OCI-LY3 (cell line): ENCODE measurements at regions not wholly inside any gene's neighbourhood (a gene's known extent, or its start where the extent isn't known, plus 50 kb on each side); places are given as distances from the start of the nearest gene placed in this dataset.
"Not testable (repeated sequence)": the region's sequence is repeated elsewhere in the genome, so short reads cannot be mapped to it uniquely, and the experiment has no call there.

Source experiments
- H2AFZ ChIP-seq: fragments of 200-600, 300-600 bp; shearing (Covaris generic); 2 replicates; pipeline ENCODE4 v1.6.0; 2014; ENCODE audit warnings: antibody characterized with exemption, low read depth, low read length
- H3K27ac ChIP-seq: fragments of 200-600, 300-600 bp; sonication (generic); 2 replicates; pipeline ENCODE4 v1.5.1; 2014; ENCODE audit warnings: mild to moderate bottlenecking, low read length, moderate library complexity, mixed read lengths
- H3K27me3 ChIP-seq: fragments of 200-600, 300-600 bp; sonication (generic); 2 replicates; pipeline ENCODE4 v1.6.1; 2014; ENCODE audit warnings: low read depth, low read length, mixed read lengths
- H3K36me3 ChIP-seq: fragments of 200-600, 300-600 bp; sonication (generic); replicated peaks from 2 replicates; pipeline ENCODE3; 2014; ENCODE audit warnings: low read depth, low read length, mixed read lengths
- H3K4me1 ChIP-seq: fragments of 300-600, 200-600 bp; sonication (generic); 2 replicates; pipeline ENCODE4 v1.6.1; 2014; ENCODE audit warnings: low read length, mixed read lengths
- H3K4me2 ChIP-seq: fragments of 200-600, 300-600 bp; sonication (generic); 2 replicates; pipeline ENCODE4 v1.6.1; 2014; ENCODE audit warnings: low read length, mixed read lengths
- H3K4me3 ChIP-seq: fragments of 300-600, 200-600 bp; sonication (generic); 2 replicates; pipeline ENCODE4 v1.5.1; 2014; ENCODE audit warnings: antibody characterized with exemption, mild to moderate bottlenecking, low read length, moderate library complexity
- H3K79me2 ChIP-seq: fragments of 300-600, 200-600 bp; shearing (Covaris generic); 2 replicates; pipeline ENCODE4 v1.6.1; 2014; ENCODE audit warnings: mild to moderate bottlenecking, low read length, mixed read lengths
- H3K9ac ChIP-seq: fragments of 300-600, 200-600 bp; shearing (Covaris generic); 2 replicates; pipeline ENCODE4 v1.6.0; 2014; ENCODE audit warnings: mild to moderate bottlenecking, low read length, moderate library complexity
- H3K9me3 ChIP-seq: fragments of 200-600, 300-600 bp; shearing (Covaris generic); 2 replicates; pipeline ENCODE4 v1.6.1; 2014; ENCODE audit warnings: low read length, mixed read lengths; ENCODE audit not compliant: insufficient read depth
- H4K20me1 ChIP-seq: fragments of 200-600, 300-600 bp; sonication (generic); 2 replicates; pipeline ENCODE4 v1.6.1; 2016; ENCODE audit warnings: low read length, mixed read lengths; ENCODE audit not compliant: insufficient read depth
- CTCF ChIP-seq: fragments of 200-600, 300-600 bp; sonication (generic); IDR thresholded peaks from 2 replicates; pipeline ENCODE4 v1.5.1; 2014; ENCODE audit warnings: antibody characterized with exemption, low read length, low read depth
- EZH2phosphoT487 ChIP-seq: fragments of 200-600 bp; shearing (Covaris generic); IDR thresholded peaks from 2 replicates; pipeline ENCODE4 v1.6.1; 2018; ENCODE audit warnings: antibody characterized with exemption, mixed run types, low read depth

- TF ChIP-seq EZH2phosphoT487 (no peak), CTCF (no peak)
- H3K79me2 ChIP-seq: no peaks in the 10 kb centered on the region
- H3K9me3 ChIP-seq: no peaks in the 10 kb centered on the region
- H4K20me1 ChIP-seq: no peaks in the 10 kb centered on the region
- no peaks in the 10 kb centered on the region for H3K4me1 ChIP-seq
- H3K4me3 ChIP-seq: no peak overlapping the region
- no peak overlapping the region for H3K4me2 ChIP-seq
- H3K27me3 ChIP-seq: no peaks in the 10 kb centered on the region
- no peak overlapping the region for H3K9ac ChIP-seq
- no peak overlapping the region for H3K27ac ChIP-seq
- no peaks in the 10 kb centered on the region for H3K36me3 ChIP-seq
- H2AFZ ChIP-seq: no peak overlapping the region
Observed at GRCh38 chr21:14285147-14285761, 69.3 kb downstream of the RBM11 start.

- TF ChIP-seq EZH2phosphoT487 (no peak), CTCF (no peak)
- no peak overlapping the region for H3K4me3 ChIP-seq
- no peaks in the 10 kb centered on the region for H4K20me1 ChIP-seq
- no peak overlapping the region for H3K9ac ChIP-seq
- no peaks in the 10 kb centered on the region for H3K4me1 ChIP-seq
- no peaks in the 10 kb centered on the region for H3K79me2 ChIP-seq
- H3K27ac ChIP-seq: no peak overlapping the region
- H3K27me3 ChIP-seq: no peaks in the 10 kb centered on the region
- no peaks in the 10 kb centered on the region for H3K36me3 ChIP-seq
- no peaks in the 10 kb centered on the region for H3K9me3 ChIP-seq
- H2AFZ ChIP-seq: no peak overlapping the region
- no peak overlapping the region for H3K4me2 ChIP-seq
Observed at GRCh38 chr21:14284481-14284880, 68.5 kb downstream of the RBM11 start.

GRCh38 chr21:14281188-14281900, 65.4 kb downstream of the RBM11 start:
- not testable (repeated sequence) for H3K4me1 ChIP-seq, H3K4me3 ChIP-seq, H3K79me2 ChIP-seq, H3K9ac ChIP-seq, H2AFZ ChIP-seq, H3K27me3 ChIP-seq, H3K27ac ChIP-seq, H3K4me2 ChIP-seq, H4K20me1 ChIP-seq, H3K9me3 ChIP-seq, H3K36me3 ChIP-seq
